ENCODE measurements at regions not wholly inside any gene's neighbourhood (a gene's known extent, or its start where the extent isn't known, plus 50 kb on each side); places are given as distances from the start of the nearest gene placed in this dataset.

DNA sequence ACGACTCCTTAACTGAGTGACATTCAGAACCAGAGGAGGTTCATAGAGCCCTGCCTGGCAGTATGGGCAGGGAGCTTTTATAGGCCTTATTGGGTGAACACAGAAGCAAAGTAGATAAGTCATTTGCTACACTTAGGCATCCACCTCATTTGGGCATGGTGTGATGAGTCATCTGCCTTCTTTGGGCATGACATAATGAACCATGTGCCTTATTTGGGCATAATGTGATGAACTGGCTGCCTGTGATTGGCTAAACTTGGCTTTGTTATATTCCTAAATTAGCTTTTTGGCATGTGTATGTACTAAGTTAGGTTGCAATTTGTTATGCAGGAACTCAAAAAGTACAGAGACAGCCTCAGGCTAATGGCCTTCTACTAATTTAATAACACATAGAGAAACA, 2210.2 kb upstream of the PCDH20 start:
- no peak overlapping the region for H3K27ac ChIP-seq (ENCODE audit: low read depth, low read length)
- intact Hi-C loops (cut with micrococcal nuclease) = no loop called here
- H3K9me3 ChIP-seq (ENCODE audit: control insufficient read depth in 1 of 2, insufficient read depth in 1 of 2, low read depth in 1 of 2, low read length in 2 of 2) = no peaks in the 10 kb centered on the region
- ChIA-PET CTCF (no interaction called here), POLR2A (no interaction called here), RAD21 (ENCODE audit: low non-redundant PET in 1 of 2, low total read pairs in 2 of 2, uncharacterized antibody in 2 of 2, unreplicated experiment in 2 of 2) (no interaction called here)
- H3K36me3 ChIP-seq (ENCODE audit: control insufficient read depth in 1 of 2, insufficient read depth in 2 of 2, low read length in 2 of 2) = no peaks in the 10 kb centered on the region
- BruUV-seq (replicated peaks) = no TSS peak
- H4K20me1 ChIP-seq (ENCODE audit: insufficient read depth) = no peaks in the 10 kb centered on the region
- no peak for DNase-seq (ENCODE audit: low read depth, low spot score)
- H3K9ac ChIP-seq (ENCODE audit: low read length) = no peak overlapping the region
- no peak for ATAC-seq
- no peak overlapping the region for H3K4me3 ChIP-seq (replicated peaks in 1 of 2; ENCODE audit: low read depth in 1 of 2, low read length in 2 of 2)
- TF ChIP-seq SRF (IDR thresholded peaks at IDR 0.05; ENCODE audit: low read depth) (peak; percentile 70; the same call in 1 of the 2 replicates), JUND (IDR thresholded peaks at IDR 0.05) (no peak)
- H3K4me1 ChIP-seq (ENCODE audit: control insufficient read depth in 1 of 2, insufficient read depth in 2 of 2, low read length in 2 of 2) = no peaks in the 10 kb centered on the region
- no peak overlapping the region for H3K4me2 ChIP-seq (ENCODE audit: low read length)
- no peaks in the 10 kb centered on the region for H3K27me3 ChIP-seq (ENCODE audit: insufficient read depth, low read length)
- no peak overlapping the region for H2AFZ ChIP-seq (ENCODE audit: low read depth, low read length, poor library complexity, severe bottlenecking)
- no peaks in the 10 kb centered on the region for H3K9me2 ChIP-seq (ENCODE audit: insufficient read depth)
- no peaks in the 10 kb centered on the region for H3K79me2 ChIP-seq (ENCODE audit: insufficient read depth, low read length)

DNA sequence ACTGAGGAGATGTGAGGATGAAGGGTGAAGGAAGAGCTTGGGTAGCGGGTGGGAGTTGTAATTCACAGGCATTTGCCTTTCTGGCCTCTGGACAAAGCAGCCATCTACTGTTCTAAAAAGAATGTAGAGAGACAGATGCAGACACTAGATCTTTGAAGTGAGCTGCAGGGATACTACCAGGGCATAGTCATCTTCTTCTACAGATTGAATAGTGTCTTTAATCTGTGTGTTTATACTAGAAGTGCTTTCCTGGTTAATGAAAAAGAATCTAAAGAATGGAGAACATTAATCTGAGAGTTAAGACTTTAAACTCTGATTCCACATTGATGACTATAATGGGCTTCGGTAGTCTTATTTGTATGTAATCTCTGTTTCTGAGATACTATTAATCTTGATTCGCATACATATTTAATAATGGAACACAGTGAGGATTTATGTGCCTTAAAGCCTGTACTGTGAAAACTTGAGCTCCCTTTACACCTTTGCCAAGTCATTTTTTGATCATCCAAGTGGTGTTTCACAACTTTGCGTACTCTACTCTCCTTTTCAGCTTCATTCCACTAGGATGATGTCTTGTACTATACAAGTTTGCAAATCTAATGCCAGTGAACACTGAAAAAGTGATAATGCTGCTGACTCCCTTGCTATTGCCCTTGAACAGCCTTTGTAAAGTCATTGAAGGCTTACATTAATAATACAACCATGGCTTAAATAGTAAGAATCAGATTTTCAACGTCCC, 2199.4 kb upstream of the PCDH20 start:
- H3K36me3 ChIP-seq (ENCODE audit: control insufficient read depth in 1 of 2, insufficient read depth in 2 of 2, low read length in 2 of 2) = no peaks in the 10 kb centered on the region
- BruUV-seq (replicated peaks) = no TSS peak
- CTCF ChIA-PET = no interaction called here

More for the DNA sequence above, 2199.4 kb upstream of the PCDH20 start:
- H3K4me2 ChIP-seq (ENCODE audit: low read length) = no peak overlapping the region
- ChIA-PET RAD21 (ENCODE audit: low non-redundant PET in 1 of 2, low total read pairs in 2 of 2, uncharacterized antibody in 2 of 2, unreplicated experiment in 2 of 2) (no interaction called here), POLR2A (no interaction called here)
- no peaks in the 10 kb centered on the region for H3K4me1 ChIP-seq (ENCODE audit: control insufficient read depth in 1 of 2, insufficient read depth in 2 of 2, low read length in 2 of 2)
- H3K27me3 ChIP-seq (ENCODE audit: insufficient read depth, low read length) = no peaks in the 10 kb centered on the region
- H2AFZ ChIP-seq (ENCODE audit: low read depth, low read length, poor library complexity, severe bottlenecking) = no peak overlapping the region
- no peaks in the 10 kb centered on the region for H3K9me3 ChIP-seq (ENCODE audit: control insufficient read depth in 1 of 2, insufficient read depth in 1 of 2, low read depth in 1 of 2, low read length in 2 of 2)
- intact Hi-C loops (cut with micrococcal nuclease) = no loop called here
- no peak overlapping the region for H3K9ac ChIP-seq (ENCODE audit: low read length)
- ATAC-seq (no peak), DNase-seq (ENCODE audit: low read depth, low spot score) (no peak)
- no peak for TF ChIP-seq RAD21 (IDR thresholded peaks at IDR 0.05; ENCODE audit: low read depth)
- TF ChIP-seq ZBTB33 (IDR thresholded peaks at IDR 0.05; ENCODE audit: extremely low read depth, insufficient replicate concordance, low read length) = no peak
- TF ChIP-seq, protein P1, sequence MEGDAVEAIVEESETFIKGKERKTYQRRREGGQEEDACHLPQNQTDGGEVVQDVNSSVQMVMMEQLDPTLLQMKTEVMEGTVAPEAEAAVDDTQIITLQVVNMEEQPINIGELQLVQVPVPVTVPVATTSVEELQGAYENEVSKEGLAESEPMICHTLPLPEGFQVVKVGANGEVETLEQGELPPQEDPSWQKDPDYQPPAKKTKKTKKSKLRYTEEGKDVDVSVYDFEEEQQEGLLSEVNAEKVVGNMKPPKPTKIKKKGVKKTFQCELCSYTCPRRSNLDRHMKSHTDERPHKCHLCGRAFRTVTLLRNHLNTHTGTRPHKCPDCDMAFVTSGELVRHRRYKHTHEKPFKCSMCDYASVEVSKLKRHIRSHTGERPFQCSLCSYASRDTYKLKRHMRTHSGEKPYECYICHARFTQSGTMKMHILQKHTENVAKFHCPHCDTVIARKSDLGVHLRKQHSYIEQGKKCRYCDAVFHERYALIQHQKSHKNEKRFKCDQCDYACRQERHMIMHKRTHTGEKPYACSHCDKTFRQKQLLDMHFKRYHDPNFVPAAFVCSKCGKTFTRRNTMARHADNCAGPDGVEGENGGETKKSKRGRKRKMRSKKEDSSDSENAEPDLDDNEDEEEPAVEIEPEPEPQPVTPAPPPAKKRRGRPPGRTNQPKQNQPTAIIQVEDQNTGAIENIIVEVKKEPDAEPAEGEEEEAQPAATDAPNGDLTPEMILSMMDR (IDR thresholded peaks at IDR 0.05 in 2 of 3, conservative IDR thresholded peaks at IDR 0.05 in 1 of 3; ENCODE audit: borderline replicate concordance in 1 of 3, insufficient read depth in 1 of 3, low read depth in 2 of 3, low read length in 2 of 3) = no peak
- no peak for TF ChIP-seq ZFX (IDR thresholded peaks at IDR 0.05)
- no peak for TF ChIP-seq CEBPB (IDR thresholded peaks at IDR 0.05; ENCODE audit: low read depth)
- no peak for TF ChIP-seq YY1 (IDR thresholded peaks at IDR 0.05; ENCODE audit: extremely low read depth, insufficient replicate concordance, low read depth, low read length)
- no peak for TF ChIP-seq EGR1 (IDR thresholded peaks at IDR 0.05; ENCODE audit: low read depth)
- H3K79me2 ChIP-seq (ENCODE audit: insufficient read depth, low read length) = no peaks in the 10 kb centered on the region
- no peak overlapping the region for H3K27ac ChIP-seq (ENCODE audit: low read depth, low read length)
- H4K20me1 ChIP-seq (ENCODE audit: insufficient read depth) = no peaks in the 10 kb centered on the region
- H3K4me3 ChIP-seq (replicated peaks in 1 of 2; ENCODE audit: low read depth in 1 of 2, low read length in 2 of 2) = no peak overlapping the region
- H3K9me2 ChIP-seq (ENCODE audit: insufficient read depth) = no peaks in the 10 kb centered on the region

Data from HCT116 (cell line).